ENCODE measurements at regions not wholly inside any gene's neighbourhood (a gene's known extent, or its start where the extent isn't known, plus 50 kb on each side); places are given as distances from the start of the nearest gene placed in this dataset.

DNA sequence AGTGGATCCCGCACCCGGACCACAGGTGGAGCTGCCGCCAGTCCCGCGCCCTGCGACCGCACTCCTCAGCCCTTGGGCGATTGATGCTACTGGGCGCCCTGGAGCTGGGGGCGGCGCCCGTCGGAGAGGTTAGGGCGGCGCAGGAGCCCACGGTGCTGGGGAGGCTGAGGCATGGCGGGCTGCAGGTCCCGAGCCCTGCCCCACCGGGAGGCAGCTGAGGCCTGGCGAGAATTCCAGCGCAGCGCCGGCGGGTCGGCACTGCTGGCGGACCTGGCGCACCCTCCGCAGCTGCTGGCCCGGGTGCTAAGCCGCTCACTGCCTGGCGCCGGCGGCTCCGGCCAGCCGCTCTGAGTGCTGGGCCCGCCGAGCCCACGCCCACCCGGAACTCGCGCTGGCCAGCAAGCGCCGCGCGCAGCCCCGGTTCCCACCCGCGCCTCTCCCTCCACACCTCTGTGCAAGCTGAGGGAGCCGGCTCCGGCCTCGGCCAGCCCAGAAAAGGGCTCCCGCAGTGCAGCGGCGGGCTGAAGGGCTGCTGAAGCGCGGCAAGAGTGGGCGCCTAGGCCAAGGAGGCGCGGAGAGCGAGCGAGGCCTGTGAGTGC lies 1256.5 kb downstream of the STIM2 start:
- TF ChIP-seq LEF1 (IDR thresholded peaks at IDR 0.05; ENCODE audit: borderline replicate concordance) (no peak), FOXA1 (IDR thresholded peaks at IDR 0.05) (no peak), FOXM1 (IDR thresholded peaks at IDR 0.05; ENCODE audit: borderline replicate concordance) (no peak), L3MBTL2 (conservative IDR thresholded peaks at IDR 0.05) (no peak), ELF4 (IDR thresholded peaks at IDR 0.05) (no peak), SP1 (IDR thresholded peaks at IDR 0.05) (no peak)
- TF ChIP-seq, protein P1, sequence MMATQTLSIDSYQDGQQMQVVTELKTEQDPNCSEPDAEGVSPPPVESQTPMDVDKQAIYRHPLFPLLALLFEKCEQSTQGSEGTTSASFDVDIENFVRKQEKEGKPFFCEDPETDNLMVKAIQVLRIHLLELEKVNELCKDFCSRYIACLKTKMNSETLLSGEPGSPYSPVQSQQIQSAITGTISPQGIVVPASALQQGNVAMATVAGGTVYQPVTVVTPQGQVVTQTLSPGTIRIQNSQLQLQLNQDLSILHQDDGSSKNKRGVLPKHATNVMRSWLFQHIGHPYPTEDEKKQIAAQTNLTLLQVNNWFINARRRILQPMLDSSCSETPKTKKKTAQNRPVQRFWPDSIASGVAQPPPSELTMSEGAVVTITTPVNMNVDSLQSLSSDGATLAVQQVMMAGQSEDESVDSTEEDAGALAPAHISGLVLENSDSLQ (IDR thresholded peaks at IDR 0.05), result no peak

All from HEK293T (cell line).